Stimulated activated CD8-positive, alpha-beta memory T cell treated with anti-CD3 and anti-CD28 coated beads, Interleukin-7, amount 100 ng/mL, for 4 hours (primary cell): ENCODE measurements at regions not wholly inside any gene's neighbourhood (a gene's known extent, or its start where the extent isn't known, plus 50 kb on each side); places are given as distances from the start of the nearest gene placed in this dataset.

Experiments
- DNase-seq, 2 donors: peaks; one replicate each; pipeline ENCODE4 v3.0.0-alpha.2; 2020; ENCODE audit warnings: low read depth in 2 of 2

DNA sequence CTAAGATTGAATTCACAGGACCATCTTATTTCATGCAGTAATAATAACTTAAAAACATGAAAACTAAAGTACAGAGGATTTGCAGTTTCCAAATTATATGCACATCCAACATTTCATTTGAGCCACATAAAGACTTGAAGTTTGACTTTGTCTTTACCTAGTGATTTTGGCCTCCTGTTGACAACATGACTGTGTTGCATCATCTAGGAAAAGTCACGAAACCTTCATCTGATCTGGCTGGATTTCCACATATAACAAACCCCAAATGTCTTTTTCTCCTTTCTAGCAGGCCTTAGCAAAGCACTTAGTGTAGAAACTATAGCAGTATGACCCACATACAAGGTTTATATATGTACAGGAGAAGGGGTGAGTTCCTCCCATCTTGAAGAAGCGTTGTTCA, 406.5 kb upstream of the CDH5 start:
- no peak for DNase-seq

- no peak for DNase-seq
These were observed 408.4 kb upstream of the CDH5 start for GRCh38 chr16:65958086-65958485.

DNA sequence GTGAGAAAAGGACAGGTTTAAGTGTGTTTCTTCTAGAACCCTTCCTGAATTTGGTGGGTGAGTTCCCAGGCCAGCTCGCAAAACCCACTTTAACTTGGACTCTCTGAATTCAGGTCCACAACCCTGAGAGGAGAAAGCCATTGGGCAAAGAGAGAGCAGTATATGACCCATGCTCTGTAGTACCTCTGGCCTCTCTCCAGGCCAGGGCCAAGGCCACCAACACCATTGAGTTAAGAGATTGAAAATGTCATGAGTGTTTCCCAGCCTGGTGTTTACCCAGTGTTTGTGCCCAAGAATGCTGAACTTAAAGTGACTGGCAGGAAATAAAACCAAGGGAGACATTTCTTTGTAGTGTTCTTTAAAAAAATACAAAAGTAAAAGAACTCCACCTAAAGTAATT, 410.4 kb upstream of the CDH5 start:
- DNase-seq: no peak

- DNase-seq: no peak
These were observed 412.0 kb upstream of the CDH5 start for GRCh38 chr16:65954446-65954845.

DNA sequence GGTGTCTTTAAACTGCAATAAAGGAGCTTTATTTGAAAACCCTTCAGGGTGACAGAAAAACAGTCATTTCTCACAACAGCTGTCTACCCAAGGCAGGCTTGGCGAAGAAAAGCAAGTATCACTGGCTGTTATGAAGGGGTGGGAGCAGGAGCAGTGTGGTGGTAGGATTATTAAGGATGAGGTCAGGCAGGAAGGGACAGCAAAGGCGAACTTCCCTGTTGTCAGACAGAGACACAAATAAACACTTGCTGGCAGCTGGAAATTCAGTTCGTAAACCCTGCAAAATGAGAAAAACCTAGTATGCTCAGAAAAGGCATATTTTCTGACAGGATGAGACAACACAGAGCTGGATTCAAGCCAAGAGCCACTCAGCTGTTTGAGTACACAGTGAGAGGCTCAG, 416.3 kb upstream of the CDH5 start:
- no peak for DNase-seq

DNA sequence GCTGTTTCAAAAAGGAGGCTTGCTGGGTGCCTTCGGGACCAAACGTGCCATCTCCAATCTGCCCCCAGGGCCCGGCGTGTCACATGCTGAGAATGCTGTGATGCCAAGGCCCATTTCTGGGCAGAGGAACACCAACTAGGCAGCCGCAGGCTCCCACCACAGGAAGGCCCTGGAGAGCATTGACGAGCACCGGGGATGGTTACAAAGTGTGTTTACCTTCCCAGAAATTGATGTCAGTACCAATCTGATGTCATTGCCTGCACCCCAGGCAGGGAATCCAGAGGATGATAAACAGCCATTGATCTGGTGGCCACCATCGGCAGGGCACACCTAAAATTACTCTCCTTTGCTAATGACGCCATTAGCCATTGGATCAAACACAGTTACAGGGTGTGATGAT, 418.1 kb upstream of the CDH5 start:
- DNase-seq: no peak

DNA sequence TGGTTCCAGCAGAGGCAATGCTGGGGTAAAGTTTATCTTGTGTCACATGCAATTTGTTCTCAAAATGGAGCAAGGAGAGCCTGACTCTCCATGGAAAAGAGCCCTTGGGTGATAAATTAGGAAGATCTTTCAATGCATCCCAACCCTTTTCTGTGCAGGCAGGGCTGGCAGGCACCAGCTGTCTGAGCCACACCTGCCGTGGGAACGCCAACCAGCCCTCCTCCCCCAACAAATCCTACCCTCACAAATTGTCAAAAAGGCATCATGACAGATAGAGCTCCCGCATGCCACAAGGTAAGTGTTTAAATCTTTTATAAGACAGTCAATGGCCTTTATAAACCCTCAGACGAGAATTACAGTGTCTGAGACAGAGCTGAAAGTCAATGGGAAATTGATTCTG, 418.5 kb upstream of the CDH5 start:
- no peak for DNase-seq

- no peak for DNase-seq
These were observed 421.0 kb upstream of the CDH5 start for GRCh38 chr16:65945493-65945892.

- DNase-seq: no peak
These were observed 422.1 kb upstream of the CDH5 start for GRCh38 chr16:65944361-65944760.

DNA sequence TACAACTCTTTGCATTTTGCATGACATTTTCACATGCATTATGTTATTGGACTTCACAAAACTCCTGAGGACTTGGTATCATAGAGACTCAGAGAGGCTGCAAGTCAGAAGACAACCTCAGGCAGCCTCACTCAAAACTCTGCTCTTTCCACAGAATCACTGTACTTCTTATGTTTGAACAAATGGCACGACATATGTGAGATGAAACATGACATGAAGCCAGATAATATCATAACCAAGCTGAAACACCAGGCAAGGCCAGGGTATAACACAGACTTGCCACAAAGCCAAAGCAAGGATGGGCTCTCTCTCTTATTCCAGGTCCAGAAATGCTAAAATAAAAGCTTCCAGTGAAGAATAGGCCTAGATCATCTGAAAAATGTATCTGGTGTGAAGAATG, 425.8 kb upstream of the CDH5 start:
- DNase-seq: no peak

GRCh38 chr16:65938083-65938482, 428.4 kb upstream of the CDH5 start:
- no peak for DNase-seq

DNA sequence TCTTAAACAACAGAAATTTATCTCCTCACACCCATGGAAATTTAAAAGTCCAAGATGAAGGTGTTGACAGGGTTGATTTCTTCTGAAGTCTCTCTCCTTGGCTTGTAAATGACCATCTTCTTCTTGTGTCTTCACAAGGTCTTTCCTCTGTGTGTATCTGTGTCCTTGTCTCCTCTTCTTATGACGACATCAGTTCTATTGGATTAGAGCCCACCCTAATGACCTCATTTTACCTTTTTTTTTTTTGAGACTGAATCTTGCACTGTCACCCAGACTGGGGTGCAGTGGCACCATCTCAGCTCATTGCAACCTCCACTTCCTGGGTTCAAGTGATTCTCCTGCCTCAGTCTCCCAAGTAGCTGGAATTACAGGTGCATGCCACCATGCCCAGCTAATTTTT, 429.0 kb upstream of the CDH5 start:
- DNase-seq: no peak

DNA sequence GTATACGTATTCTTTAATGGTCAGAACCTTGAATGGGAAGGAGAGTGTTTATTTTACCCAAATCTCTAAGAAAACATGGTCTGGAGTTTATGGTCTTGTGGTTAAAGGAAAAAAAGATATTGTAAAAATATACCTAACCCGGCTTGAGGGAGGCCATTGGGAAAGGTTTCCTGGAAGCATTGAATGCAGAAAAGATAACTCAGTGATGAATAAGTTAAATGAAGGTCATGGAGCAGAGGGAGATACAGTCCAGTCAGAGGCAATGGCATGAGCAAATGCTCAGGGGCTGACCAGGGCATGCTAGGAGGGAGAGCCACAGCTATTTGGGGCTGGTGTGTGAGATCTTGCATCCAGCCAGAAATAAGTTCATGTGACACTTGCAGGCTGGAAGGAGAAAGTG, 430.4 kb upstream of the CDH5 start:
- no peak for DNase-seq

- DNase-seq: no peak
These were observed 432.0 kb upstream of the CDH5 start for GRCh38 chr16:65934443-65934842.

GRCh38 chr16:65933703-65934102, 432.8 kb upstream of the CDH5 start:
- no peak for DNase-seq

- no peak for DNase-seq
These were observed 434.0 kb upstream of the CDH5 start for GRCh38 chr16:65932350-65933072.

GRCh38 chr16:65922923-65923322, 443.6 kb upstream of the CDH5 start:
- no peak for DNase-seq

- no peak for DNase-seq
These were observed 446.5 kb upstream of the CDH5 start for GRCh38 chr16:65919986-65920376.

- DNase-seq: no peak
These were observed 447.1 kb upstream of the CDH5 start for GRCh38 chr16:65919145-65919985.

DNA sequence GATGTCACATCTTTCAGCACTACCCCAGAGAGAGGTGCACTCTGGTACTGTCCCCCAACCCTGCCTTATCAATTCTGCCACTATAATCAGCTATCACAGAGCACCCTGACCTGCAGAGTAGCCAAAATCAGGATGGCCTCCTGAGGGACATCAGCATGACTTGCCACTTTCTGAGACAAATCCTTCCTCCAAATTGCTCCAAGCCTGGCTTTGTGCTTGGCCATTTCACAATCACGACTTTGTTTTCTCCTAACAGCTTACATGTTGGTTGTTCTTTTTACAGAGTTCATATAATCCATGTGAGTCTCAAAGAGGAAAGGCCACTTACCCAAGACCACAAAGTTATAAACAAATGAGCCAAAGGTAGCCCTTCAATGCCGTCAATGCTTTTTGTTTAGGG, 449.0 kb upstream of the CDH5 start:
- DNase-seq: no peak

- no peak for DNase-seq
These were observed 449.5 kb upstream of the CDH5 start for GRCh38 chr16:65916995-65917394.

- no peak for DNase-seq
These were observed 456.2 kb upstream of the CDH5 start for GRCh38 chr16:65910291-65910690.

- DNase-seq: no peak
These were observed 457.0 kb upstream of the CDH5 start for GRCh38 chr16:65909310-65910050.
